Erythroblast (primary cell): ENCODE measurements at regions not wholly inside any gene's neighbourhood (a gene's known extent, or its start where the extent isn't known, plus 50 kb on each side); places are given as distances from the start of the nearest gene placed in this dataset.

Experiments
- GATA1 ChIP-seq: IDR thresholded peaks from 2 replicates; pipeline ENCODE4 v1.6.1; 2011; ENCODE audit warnings: low read depth, mild to moderate bottlenecking, control low read depth, low read length, moderate library complexity
- POLR2A ChIP-seq: IDR thresholded peaks from 2 replicates; pipeline ENCODE4 v1.6.1; 2011; ENCODE audit warnings: mild to moderate bottlenecking, low read length

DNA sequence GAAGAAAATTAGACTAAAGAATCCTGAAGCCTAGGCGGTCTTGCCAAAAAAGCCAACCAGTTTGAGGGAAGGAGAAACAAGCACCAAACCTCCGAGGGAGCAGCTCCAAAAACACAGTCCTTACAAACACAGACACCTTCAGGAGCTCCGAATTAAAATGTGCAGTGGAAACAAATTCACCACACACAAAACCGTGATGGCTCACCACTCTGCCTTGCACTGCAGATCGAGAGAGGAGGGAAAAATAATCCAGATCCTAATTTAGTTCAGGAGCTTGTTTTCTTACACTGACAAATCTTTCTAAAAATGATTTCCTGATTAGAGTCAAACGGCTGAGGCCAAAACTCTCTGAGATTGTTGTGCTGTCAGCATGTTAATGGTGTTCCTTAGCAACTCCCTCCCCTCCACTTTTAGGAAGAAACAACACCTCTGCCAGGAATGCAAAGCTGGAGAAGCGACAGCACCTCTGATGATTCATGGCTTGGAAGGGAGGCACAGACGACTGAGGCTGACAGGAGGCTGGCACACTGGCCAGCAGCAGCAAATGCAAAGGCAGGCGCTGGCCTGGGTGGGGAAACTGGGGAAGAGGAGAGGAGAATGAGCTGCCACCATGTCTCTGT is 249.4 kb upstream of the KLHL29 start:
- TF ChIP-seq POLR2A (no peak), GATA1 (no peak)
